ENCODE measurements at regions not wholly inside any gene's neighbourhood (a gene's known extent, or its start where the extent isn't known, plus 50 kb on each side); places are given as distances from the start of the nearest gene placed in this dataset.

DNA sequence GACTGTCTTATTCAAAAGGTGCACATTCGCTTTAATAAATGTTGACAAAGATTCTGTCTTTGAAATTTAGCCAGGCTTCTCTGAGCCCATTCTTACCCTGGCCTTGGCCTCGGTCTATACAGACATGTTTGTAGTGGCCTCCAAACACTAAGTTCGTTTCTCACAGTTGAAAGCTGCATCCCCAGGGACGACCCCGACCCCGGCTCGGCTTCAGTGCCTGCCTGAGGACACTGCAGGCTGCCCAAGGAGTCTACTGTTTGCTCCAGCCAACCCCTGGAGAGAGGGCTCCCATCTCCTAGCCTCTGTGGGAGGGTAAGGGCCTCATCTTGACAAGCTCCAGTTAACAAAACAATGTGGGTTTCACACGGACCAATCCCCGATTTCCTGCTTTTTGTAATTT is 390.6 kb upstream of the ZFP42 start:
- TF ChIP-seq, protein P1, sequence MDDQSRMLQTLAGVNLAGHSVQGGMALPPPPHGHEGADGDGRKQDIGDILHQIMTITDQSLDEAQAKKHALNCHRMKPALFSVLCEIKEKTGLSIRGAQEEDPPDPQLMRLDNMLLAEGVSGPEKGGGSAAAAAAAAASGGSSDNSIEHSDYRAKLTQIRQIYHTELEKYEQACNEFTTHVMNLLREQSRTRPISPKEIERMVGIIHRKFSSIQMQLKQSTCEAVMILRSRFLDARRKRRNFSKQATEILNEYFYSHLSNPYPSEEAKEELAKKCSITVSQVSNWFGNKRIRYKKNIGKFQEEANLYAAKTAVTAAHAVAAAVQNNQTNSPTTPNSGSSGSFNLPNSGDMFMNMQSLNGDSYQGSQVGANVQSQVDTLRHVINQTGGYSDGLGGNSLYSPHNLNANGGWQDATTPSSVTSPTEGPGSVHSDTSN (CRISPR knock-in tag; IDR thresholded peaks at IDR 0.05; ENCODE audit: borderline replicate concordance): no peak
- TF ChIP-seq NR2F1 (CRISPR knock-in tag; IDR thresholded peaks at IDR 0.05) (no peak), SOX5 (CRISPR knock-in tag; IDR thresholded peaks at IDR 0.05; ENCODE audit: borderline replicate concordance) (no peak), CBX5 (CRISPR knock-in tag; IDR thresholded peaks at IDR 0.05; ENCODE audit: borderline replicate concordance) (no peak), KLF16 (CRISPR knock-in tag; IDR thresholded peaks at IDR 0.05) (no peak), SALL1 (CRISPR knock-in tag; IDR thresholded peaks at IDR 0.05) (no peak), HDAC2 (CRISPR knock-in tag; IDR thresholded peaks at IDR 0.05) (no peak), POLR2AphosphoS5 (IDR thresholded peaks at IDR 0.05; ENCODE audit: low read depth, low read length) (no peak), EP300 (IDR thresholded peaks at IDR 0.05; ENCODE audit: low read depth in 2 of 2, low read length in 2 of 2) (no peak), EP300 (CRISPR knock-in tag; IDR thresholded peaks at IDR 0.05; ENCODE audit: borderline replicate concordance) (no peak), FOSL2 (CRISPR knock-in tag; IDR thresholded peaks at IDR 0.05) (no peak), NFRKB (IDR thresholded peaks at IDR 0.05) (no peak), ZNF317 (CRISPR knock-in tag; IDR thresholded peaks at IDR 0.05) (no peak)
- TF ChIP-seq, protein P2, sequence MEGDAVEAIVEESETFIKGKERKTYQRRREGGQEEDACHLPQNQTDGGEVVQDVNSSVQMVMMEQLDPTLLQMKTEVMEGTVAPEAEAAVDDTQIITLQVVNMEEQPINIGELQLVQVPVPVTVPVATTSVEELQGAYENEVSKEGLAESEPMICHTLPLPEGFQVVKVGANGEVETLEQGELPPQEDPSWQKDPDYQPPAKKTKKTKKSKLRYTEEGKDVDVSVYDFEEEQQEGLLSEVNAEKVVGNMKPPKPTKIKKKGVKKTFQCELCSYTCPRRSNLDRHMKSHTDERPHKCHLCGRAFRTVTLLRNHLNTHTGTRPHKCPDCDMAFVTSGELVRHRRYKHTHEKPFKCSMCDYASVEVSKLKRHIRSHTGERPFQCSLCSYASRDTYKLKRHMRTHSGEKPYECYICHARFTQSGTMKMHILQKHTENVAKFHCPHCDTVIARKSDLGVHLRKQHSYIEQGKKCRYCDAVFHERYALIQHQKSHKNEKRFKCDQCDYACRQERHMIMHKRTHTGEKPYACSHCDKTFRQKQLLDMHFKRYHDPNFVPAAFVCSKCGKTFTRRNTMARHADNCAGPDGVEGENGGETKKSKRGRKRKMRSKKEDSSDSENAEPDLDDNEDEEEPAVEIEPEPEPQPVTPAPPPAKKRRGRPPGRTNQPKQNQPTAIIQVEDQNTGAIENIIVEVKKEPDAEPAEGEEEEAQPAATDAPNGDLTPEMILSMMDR (CRISPR knock-in tag; IDR thresholded peaks at IDR 0.05): no peak
- TF ChIP-seq, protein P3, sequence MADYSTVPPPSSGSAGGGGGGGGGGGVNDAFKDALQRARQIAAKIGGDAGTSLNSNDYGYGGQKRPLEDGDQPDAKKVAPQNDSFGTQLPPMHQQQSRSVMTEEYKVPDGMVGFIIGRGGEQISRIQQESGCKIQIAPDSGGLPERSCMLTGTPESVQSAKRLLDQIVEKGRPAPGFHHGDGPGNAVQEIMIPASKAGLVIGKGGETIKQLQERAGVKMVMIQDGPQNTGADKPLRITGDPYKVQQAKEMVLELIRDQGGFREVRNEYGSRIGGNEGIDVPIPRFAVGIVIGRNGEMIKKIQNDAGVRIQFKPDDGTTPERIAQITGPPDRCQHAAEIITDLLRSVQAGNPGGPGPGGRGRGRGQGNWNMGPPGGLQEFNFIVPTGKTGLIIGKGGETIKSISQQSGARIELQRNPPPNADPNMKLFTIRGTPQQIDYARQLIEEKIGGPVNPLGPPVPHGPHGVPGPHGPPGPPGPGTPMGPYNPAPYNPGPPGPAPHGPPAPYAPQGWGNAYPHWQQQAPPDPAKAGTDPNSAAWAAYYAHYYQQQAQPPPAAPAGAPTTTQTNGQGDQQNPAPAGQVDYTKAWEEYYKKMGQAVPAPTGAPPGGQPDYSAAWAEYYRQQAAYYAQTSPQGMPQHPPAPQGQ (CRISPR knock-in tag; IDR thresholded peaks at IDR 0.05; ENCODE audit: borderline replicate concordance): no peak
